Hepatocyte (in vitro differentiated cells): ENCODE measurements at regions not wholly inside any gene's neighbourhood (a gene's known extent, or its start where the extent isn't known, plus 50 kb on each side); places are given as distances from the start of the nearest gene placed in this dataset.

Experiments used
- DNase-seq: peaks from one replicate; pipeline ENCODE4 v3.0.0-alpha.2; 2016; ENCODE audit warnings: low spot score
- H2AFZ ChIP-seq: fragments of 200-600 bp; sonication (generic); 2 replicates; pipeline ENCODE4 v1.6.0; 2016; ENCODE audit warnings: antibody characterized with exemption, mild to moderate bottlenecking
- H3K27ac ChIP-seq: fragments of 200-600 bp; sonication (generic); 2 replicates; pipeline ENCODE4 v1.5.1; 2016; ENCODE audit warnings: mild to moderate bottlenecking
- H3K27me3 ChIP-seq: fragments of 200-600 bp; sonication (generic); 2 replicates; pipeline ENCODE4 v1.6.1; 2016
- H3K36me3 ChIP-seq: fragments of 200-600 bp; sonication (generic); replicated peaks from 2 replicates; pipeline ENCODE4 v1.5.1; 2016; ENCODE audit warnings: low read depth; ENCODE audit not compliant: insufficient read depth
- H3K4me1 ChIP-seq: fragments of 200-600 bp; sonication (generic); 2 replicates; pipeline ENCODE4 v1.5.1; 2016; ENCODE audit warnings: mild to moderate bottlenecking, moderate library complexity; ENCODE audit not compliant: insufficient read depth
- H3K4me2 ChIP-seq: fragments of 200-600 bp; sonication (generic); 2 replicates; pipeline ENCODE4 v1.6.0; 2016
- H3K4me3 ChIP-seq: fragments of 200-600 bp; sonication (generic); 2 replicates; pipeline ENCODE4 v1.5.1; 2016; ENCODE audit warnings: mild to moderate bottlenecking
- H3K79me2 ChIP-seq: fragments of 200-600 bp; sonication (generic); 2 replicates; pipeline ENCODE4 v1.6.0; 2017; ENCODE audit warnings: mild to moderate bottlenecking
- H3K9me2 ChIP-seq: fragments of 200-600 bp; sonication (generic); replicated peaks from 2 replicates; pipeline ENCODE4 v1.6.0; 2017; ENCODE audit warnings: mild to moderate bottlenecking; ENCODE audit not compliant: insufficient read depth
- H3K9me3 ChIP-seq: fragments of 200-600 bp; sonication (generic); 2 replicates; pipeline ENCODE4 v1.5.1; 2016; ENCODE audit warnings: low read depth, mild to moderate bottlenecking
- H4K20me1 ChIP-seq: fragments of 200-600 bp; sonication (generic); 2 replicates; pipeline ENCODE4 v1.6.0; 2016; ENCODE audit warnings: mild to moderate bottlenecking; ENCODE audit not compliant: insufficient read depth, poor library complexity, severe bottlenecking
- EZH2 ChIP-seq: fragments of 200-600 bp; sonication (generic); IDR thresholded peaks from 2 replicates; pipeline ENCODE4 v1.6.1; 2016; ENCODE audit warnings: antibody characterized with exemption, mild to moderate bottlenecking, borderline replicate concordance
- EZH2phosphoT487 ChIP-seq: fragments of 200-600 bp; sonication (generic); IDR thresholded peaks from one replicate; pipeline ENCODE4 v1.6.1; 2018; ENCODE audit warnings: antibody characterized with exemption, mild to moderate bottlenecking, low read depth, moderate library complexity; ENCODE audit not compliant: unreplicated experiment, severe bottlenecking
- WGBS: methylation state at CpG from one replicate; pipeline ENCODE4 v1.1.6; 2016; ENCODE audit warnings: low lambda C conversion rate; ENCODE audit errors: missing lambda C conversion rate; 5-methylcytosine and 5-hydroxymethylcytosine counted together
- TF ChIP-seq, protein P1 (sequence below): fragments of 200-600 bp; sonication (generic); IDR thresholded peaks from 2 replicates; pipeline ENCODE4 v1.5.1; 2016; ENCODE audit warnings: antibody characterized with exemption, mild to moderate bottlenecking; ENCODE audit not compliant: poor library complexity

DNA sequence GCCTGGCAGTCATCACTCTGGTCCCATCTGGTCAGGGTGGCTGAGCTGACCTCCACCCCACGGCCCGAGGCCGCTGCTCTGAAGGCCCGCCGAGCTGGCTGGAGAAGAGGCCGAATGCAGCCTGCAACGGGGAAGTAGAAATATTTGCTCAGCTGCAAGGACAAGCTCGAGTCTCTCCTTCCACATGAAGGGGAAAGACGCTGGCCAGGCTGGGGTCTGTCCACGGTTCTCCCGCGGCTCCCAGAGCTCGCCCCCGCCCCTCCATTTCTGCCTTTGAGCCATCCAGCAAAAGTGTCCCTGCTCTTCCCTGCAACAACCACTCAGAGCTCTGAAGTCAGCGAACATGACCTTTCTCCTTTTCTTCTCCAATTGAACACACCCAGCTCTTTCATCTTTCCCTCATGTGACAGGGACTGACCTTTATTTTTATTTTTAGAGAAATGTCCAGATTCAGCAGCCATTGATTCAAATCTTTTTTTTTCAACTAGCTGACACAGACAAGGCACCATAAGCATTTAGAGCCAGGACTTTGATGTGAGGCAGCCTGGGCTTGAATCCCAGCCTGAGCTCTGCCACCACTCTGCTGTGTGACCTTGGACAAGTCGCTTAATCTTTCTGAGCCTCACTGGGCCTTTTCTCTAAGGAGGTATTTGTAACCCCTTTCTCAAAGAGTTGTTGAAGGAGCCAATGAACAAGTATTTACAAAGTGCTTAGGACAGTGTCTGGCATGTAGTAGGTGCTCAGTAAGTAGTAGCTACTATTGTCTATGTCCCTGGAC is 149.3 kb upstream of the WNT4 start:
- TF ChIP-seq EZH2 (no peak), EZH2phosphoT487 (no peak)
- TF ChIP-seq, protein P1, sequence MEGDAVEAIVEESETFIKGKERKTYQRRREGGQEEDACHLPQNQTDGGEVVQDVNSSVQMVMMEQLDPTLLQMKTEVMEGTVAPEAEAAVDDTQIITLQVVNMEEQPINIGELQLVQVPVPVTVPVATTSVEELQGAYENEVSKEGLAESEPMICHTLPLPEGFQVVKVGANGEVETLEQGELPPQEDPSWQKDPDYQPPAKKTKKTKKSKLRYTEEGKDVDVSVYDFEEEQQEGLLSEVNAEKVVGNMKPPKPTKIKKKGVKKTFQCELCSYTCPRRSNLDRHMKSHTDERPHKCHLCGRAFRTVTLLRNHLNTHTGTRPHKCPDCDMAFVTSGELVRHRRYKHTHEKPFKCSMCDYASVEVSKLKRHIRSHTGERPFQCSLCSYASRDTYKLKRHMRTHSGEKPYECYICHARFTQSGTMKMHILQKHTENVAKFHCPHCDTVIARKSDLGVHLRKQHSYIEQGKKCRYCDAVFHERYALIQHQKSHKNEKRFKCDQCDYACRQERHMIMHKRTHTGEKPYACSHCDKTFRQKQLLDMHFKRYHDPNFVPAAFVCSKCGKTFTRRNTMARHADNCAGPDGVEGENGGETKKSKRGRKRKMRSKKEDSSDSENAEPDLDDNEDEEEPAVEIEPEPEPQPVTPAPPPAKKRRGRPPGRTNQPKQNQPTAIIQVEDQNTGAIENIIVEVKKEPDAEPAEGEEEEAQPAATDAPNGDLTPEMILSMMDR = no peak
- no peak overlapping the region for H3K4me2 ChIP-seq
- H3K9me3 ChIP-seq = no peaks in the 10 kb centered on the region
- H4K20me1 ChIP-seq = no peaks in the 10 kb centered on the region
- H2AFZ ChIP-seq = no peak overlapping the region
- H3K27me3 ChIP-seq = no peaks in the 10 kb centered on the region
- H3K27ac ChIP-seq = peak overlapping the region; percentile 26
- peaks cover 8% of the 10 kb centered on the region for H3K4me1 ChIP-seq
- H3K4me3 ChIP-seq = no peak overlapping the region
- H3K79me2 ChIP-seq = no peaks in the 10 kb centered on the region
- H3K36me3 ChIP-seq = no peaks in the 10 kb centered on the region
- DNase-seq = no peak
- 49% methylated on average over 16 of the region's 16 CpGs for WGBS
- no peaks in the 10 kb centered on the region for H3K9me2 ChIP-seq

DNA sequence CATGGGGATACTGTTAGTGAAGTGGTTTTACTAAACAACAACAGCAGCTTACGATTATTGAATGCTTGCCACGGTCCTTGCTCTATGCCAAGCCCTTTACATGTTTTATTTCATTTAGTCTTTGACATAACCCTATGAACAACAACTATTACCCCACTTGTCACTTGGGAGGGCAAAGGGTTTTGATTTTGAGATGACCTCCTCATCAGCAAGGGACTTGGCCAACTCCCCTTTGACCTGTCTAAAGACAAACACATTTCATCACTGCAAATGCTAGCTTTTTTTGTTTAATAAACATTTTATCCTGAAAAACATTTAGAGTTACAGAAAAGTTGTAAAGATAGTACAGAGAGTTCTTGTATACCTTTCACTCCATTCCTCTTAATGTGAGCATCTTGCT is 152.5 kb upstream of the WNT4 start:
- Histone ChIP-seq H3K4me3 (no peak overlapping the region), H3K79me2 (no peaks in the 10 kb centered on the region), H3K27ac (no peak overlapping the region), H3K4me2 (no peak overlapping the region), H3K9me3 (no peaks in the 10 kb centered on the region), H3K36me3 (no peaks in the 10 kb centered on the region), H2AFZ (no peak overlapping the region), H3K4me1 (no peaks in the 10 kb centered on the region), H4K20me1 (no peaks in the 10 kb centered on the region), H3K9me2 (no peaks in the 10 kb centered on the region), H3K27me3 (no peaks in the 10 kb centered on the region)
- TF ChIP-seq EZH2phosphoT487 = no peak
- TF ChIP-seq EZH2 = no peak
- TF ChIP-seq, protein P1 = no peak
- DNase-seq = no peak
- 91% methylated on average over 2 of the region's 2 CpGs for WGBS

DNA sequence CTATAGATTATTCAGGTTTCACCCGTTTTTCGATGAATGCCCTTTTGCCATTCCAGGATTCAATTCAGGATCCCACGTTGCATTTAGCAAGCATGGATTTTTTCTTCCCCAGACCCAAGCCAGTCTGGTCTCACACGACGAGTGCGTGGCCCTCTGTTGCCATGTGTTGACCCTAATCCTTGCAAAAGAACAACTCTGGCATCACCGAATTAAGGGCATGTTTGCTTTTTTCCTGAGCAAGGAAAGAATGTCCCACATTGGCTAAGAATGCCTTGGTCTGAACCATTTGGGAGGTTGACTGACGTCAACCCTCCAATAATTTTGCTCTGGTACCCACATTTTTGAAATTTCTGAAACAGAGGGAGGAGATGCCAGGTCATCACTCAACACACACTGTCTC is 153.0 kb upstream of the WNT4 start:
- no peak overlapping the region for H3K4me3 ChIP-seq
- TF ChIP-seq, protein P1 = no peak
- no peak for TF ChIP-seq EZH2phosphoT487
- TF ChIP-seq EZH2 = no peak
- H3K9me3 ChIP-seq = no peaks in the 10 kb centered on the region
- H3K36me3 ChIP-seq = no peaks in the 10 kb centered on the region
- H3K79me2 ChIP-seq = no peaks in the 10 kb centered on the region
- no peak overlapping the region for H2AFZ ChIP-seq
- no peak overlapping the region for H3K4me2 ChIP-seq
- H4K20me1 ChIP-seq = no peaks in the 10 kb centered on the region
- no peak for DNase-seq
- H3K9me2 ChIP-seq = no peaks in the 10 kb centered on the region
- no peaks in the 10 kb centered on the region for H3K4me1 ChIP-seq
- 91% methylated on average over 8 of the region's 8 CpGs for WGBS
- no peaks in the 10 kb centered on the region for H3K27me3 ChIP-seq
- H3K27ac ChIP-seq = no peak overlapping the region
